Stimulated activated CD4-positive, alpha-beta T cell treated with anti-CD3 and anti-CD28 coated beads, Interleukin-12 subunit alpha, Interleukin-12 subunit beta, amount 100 ng/mL, for 4 hours (primary cell): ENCODE measurements at regions not wholly inside any gene's neighbourhood (a gene's known extent, or its start where the extent isn't known, plus 50 kb on each side); places are given as distances from the start of the nearest gene placed in this dataset.

Experiments used
- DNase-seq: peaks from one replicate; pipeline ENCODE4 v3.0.0-alpha.2; 2020

DNA sequence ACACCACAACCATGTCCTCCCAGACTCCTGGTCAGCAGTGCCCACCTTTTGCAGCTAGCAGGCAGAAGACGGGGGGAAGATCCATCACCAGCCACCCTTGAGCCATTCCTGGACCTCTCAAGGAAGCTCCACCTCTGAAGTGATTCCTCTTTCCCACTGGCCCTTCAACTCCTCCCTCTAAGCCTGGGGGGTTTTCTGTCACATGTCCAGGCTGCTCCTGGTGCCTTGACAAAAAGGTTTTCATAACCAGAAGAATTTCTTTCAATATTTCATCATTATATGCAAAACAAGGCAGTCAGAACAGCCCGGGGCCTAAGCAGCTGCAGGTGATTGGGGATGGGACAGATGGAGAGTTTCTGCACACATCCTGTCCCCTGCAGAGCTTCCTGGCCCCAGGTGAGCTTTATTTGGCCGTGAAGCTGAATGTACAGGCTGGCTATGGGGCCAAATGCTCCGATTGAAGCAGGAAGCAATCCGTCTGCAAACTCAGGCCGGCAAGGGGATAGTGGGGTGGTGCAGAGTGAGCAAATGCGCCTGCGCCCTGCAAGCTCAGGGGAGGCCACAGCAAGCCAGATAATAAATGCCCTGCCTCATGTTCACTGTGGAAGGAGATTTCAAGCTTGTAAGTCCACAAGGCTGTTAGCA lies 173.5 kb downstream of the C5orf15 start:
- no peak for DNase-seq

- DNase-seq = no peak
Observed at GRCh38 chr5:133793756-133794465, 174.5 kb downstream of the C5orf15 start.

DNA sequence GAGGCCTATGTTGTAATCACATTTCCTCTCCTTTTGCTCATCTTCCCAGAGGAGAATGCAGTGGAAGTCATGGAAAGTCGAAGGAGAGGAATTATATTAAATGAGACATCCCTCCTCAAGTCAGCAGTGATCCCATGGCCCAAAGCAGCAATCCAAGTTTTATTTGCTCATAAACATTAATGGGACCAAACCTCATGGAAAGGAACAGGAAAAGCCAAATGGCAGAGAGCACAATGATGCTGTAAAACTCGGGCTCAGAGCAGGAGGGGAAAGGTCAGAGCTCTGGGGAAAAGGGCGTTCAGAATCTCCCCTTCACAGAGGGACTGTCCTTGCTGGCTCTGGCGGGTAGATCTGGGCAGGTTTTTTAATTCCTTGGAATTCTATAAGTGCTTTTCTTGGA lies 175.8 kb downstream of the C5orf15 start:
- no peak for DNase-seq

GRCh38 chr5:133792024-133792423 lies 176.4 kb downstream of the C5orf15 start:
- DNase-seq = no peak

GRCh38 chr5:133790898-133791297 lies 177.5 kb downstream of the C5orf15 start:
- DNase-seq = no peak

DNA sequence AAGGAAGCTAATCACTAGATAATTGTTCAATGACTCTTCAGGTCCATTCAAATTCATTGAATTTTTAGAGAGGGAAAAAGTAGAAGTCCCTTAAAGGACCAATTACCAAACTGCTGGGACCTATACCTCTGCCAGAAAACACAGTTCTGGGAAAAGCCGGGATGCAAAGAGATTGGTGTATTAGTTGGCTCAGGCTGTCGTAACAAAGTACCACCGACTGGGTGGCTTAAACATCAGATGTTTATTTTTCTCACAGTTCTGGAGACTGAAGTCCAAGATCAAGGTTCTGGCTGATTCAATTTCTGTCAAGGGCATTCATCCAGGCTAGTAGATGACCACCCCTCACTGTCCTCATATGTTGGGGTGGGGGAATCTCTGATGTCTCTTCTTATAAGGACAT lies 177.1 kb upstream of the FSTL4 start:
- no peak for DNase-seq

- DNase-seq = no peak
Observed at GRCh38 chr5:133788121-133788520, 175.8 kb upstream of the FSTL4 start.

DNA sequence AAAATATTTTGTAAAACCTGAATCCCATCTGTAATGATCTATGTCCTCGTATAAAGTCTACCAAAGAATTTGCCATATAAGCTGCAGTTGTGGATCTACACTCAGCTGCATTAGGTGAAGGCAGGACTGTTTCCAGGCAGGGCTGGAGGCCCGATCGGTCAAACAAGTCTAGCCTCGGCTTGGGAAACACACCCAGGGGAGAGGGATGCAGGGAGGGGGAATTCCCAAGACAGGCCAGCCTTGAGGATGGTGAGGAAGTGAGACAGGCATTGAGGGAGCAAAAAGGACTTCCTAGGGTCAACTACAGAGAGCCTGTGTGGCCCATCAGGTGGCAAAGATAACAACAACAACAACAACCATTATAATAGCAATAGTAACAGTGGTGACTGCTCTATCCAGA lies 174.1 kb upstream of the FSTL4 start:
- DNase-seq = no peak

DNA sequence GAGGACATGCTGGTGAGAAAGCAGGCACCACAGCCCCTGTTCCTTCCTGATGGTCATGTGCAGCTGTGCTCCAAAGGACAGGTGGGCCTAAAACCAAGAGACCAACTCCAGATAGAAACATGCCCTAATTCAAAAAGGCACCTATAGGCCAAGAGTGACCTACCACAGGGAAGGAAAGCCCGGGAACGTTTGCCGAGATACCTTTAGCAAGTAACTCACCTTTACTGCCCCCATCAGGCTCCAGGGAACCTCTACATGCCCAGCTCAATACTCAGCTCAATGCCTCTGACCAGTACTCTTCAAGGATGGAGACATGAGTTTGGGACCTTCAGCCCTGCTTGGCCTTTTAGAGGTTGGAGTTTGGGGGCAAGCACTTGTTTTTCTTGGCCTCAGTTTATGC lies 172.8 kb upstream of the FSTL4 start:
- DNase-seq = no peak

DNA sequence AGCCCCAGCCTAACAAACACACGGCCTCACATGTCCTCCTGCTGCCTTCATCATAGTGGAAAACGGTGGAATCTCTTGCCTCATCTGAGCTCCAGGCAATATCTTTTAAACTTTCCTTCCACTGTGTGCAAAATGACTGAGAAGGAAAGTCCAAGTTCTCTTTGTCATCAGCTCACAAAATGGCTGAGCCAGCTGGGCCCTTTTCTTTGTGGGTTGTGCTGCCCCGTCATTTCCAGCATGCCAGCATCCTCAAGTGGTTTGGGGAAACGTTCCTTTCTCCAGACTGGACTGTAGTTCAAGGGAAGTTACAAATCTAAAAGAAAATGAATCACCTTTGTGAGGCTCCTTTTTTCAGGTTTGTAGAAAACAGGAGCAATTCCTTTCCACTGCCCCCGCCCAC lies 171.1 kb upstream of the FSTL4 start:
- DNase-seq = no peak

DNA sequence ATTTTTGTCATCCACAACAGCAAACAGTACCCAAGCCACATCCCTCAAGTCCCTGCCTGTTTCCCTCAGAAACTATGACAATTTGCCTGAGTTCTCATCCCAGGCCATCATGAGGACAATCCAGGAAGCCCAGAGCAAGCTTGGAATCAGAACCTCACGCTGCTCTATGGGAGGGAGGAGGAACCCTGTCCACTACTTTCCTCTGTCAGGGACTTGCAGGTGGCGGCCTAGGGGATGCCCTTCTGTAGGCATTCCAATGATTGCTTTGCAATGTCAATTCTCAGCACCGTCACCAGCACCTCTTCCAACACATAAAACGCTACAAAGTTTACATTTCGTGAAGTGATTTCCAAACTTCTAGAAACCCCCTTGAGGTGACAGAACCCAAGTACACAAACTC lies 170.4 kb upstream of the FSTL4 start:
- DNase-seq = no peak

DNA sequence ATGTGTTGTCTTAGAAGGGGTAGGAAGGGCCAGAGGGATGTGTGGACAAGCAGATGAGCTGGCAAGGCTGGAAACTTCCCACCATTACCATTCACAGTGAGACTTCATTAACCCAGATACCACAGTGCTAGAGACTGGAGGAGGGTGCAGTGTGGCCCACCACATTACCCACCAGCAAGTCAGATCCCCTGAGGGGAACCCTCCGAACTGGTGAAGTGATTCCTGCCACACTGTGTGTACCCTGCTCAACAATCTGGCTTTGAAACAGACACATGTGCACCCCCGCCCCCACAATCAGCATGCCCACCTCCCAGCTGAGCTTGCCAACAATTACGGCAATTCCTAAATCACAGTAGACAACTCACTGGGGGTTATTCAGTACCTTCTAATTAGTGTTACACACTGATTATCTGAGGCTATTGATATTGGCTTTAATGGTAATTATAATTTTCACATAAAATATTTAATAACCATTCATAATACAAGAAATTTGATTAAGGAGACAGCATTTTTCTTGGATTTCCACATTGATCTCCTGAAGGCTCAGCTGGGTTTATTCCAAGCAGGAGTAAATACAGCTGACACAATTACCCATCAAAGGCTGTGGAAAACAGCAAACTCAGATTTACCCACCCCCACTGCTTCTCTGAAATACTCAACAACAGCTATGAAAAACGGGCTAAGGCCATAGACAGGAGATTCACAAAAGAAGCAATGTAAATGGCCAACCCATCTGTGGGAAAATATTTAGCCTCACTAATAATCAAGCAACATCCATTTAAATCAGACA lies 169.3 kb upstream of the FSTL4 start:
- no peak for DNase-seq

- DNase-seq = no peak
Observed at GRCh38 chr5:133780619-133781280, 168.4 kb upstream of the FSTL4 start.

GRCh38 chr5:133779828-133780475 lies 167.6 kb upstream of the FSTL4 start:
- no peak for DNase-seq

GRCh38 chr5:133778636-133779035 lies 166.3 kb upstream of the FSTL4 start:
- DNase-seq = no peak

DNA sequence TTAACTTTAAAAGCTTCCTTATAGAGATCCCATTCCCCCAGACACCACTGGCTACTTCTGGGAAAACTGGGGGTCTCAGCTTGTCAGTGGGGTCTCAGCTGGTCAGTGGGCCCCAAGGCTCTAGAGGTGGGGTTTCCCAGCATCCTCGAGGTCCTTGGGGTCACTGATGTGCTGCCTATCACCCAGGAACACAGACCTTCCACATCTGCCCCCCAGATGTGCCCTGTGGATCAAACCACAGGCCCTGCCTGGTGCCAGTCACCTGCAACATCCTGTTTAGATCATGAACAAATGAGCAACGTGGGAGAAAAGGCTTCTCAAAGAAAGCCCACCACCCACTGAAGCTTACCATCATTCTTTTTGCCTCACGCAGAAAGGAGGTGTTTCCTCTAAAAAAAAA lies 165.6 kb upstream of the FSTL4 start:
- no peak for DNase-seq

DNA sequence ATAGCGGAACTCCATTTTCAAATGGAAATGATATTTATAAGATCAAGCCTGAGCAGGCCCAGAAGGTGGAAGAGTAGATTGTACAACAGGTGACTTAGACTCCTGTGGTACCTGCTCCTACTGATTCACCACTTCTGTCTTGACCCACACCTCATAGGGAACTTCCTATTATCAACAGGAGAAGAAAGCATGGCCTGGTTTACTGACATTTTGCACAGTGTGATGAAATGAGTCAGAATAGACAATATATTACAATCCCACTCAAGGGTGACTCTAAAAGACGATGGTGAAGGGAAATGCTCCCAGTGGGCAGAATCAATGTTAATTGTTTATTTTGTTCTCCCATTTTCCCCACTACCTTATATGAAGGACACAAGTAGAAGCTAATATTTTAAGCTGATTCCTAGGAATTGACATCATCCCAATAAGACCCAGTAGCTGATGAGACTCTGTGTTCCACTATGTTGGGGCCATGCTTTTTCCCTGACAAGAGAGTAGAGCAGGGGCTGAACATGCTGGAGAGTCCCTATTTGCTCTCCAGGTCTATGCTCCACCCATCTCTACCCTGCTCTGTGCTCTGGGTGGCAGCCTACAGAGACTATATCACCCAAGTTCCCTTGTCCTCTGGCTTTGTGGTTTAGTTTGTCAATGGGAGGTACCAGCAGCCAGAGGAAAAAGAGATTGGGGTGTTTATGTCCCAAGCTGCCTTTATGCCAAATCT lies 163.4 kb upstream of the FSTL4 start:
- no peak for DNase-seq

DNA sequence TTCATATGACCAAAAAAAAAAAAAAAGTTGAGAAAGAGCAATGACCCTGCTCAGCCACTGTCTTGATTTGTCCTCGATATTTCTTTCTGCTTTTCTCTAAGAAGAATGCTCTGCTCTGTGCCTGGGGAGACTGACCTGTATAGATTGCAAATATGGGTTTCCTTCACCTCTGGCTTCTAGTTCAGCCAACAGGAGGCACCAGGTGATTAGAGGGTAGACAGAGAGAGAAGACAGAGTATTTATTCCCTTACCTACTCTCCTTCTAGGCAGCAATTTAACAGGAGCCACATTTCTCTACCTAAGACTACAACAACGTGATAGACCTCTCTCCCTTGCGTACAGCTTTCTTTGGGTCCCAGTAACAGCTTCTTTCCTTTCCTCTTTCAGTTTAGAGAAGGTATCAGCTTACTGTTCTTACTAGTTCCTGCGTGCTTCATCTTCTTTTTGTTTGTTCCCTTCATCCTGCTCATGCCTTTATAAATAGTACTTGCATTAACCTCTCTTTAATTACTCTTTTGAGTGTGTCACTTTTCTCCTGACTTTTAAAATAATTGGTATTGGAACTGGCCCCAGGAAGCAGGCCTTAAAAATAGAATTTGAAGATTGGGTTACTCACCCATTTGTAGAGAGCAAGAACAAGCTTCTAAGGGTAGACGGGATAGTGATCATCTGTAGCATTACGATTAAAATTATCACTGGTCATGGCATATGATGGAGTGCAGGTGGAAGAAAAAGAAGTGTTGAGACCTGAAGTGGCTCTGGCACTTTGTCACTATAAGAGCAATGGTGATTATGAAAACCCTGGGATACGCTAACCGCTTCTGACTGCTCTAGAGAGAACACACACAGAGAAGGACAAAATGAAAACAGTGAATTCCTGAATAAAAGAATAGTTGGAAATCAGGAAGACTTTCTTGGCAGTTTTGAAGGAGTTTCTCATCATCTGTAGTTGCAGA lies 161.2 kb upstream of the FSTL4 start:
- no peak for DNase-seq

- DNase-seq = no peak
Observed at GRCh38 chr5:133769842-133770241, 157.5 kb upstream of the FSTL4 start.

DNA sequence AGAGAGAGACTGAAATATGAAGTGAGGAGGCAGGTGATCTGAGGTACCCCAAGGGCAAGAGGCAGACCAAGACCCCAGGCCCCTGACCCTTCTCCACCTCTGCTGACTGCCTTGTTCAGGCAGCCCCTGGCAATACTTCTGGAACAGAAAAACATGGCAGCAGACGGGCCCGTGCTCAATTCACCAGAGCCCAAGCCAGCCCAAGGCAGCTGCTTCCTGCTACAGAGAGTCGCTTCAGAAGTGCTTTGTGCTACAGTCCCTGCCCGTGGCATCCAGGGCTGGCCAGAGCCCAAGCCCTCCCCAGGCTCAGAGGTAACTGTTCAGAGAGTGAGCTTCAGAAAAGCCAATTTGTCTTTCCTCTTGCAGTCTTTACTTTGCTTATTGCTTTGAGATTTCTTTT lies 151.4 kb upstream of the FSTL4 start:
- no peak for DNase-seq

DNA sequence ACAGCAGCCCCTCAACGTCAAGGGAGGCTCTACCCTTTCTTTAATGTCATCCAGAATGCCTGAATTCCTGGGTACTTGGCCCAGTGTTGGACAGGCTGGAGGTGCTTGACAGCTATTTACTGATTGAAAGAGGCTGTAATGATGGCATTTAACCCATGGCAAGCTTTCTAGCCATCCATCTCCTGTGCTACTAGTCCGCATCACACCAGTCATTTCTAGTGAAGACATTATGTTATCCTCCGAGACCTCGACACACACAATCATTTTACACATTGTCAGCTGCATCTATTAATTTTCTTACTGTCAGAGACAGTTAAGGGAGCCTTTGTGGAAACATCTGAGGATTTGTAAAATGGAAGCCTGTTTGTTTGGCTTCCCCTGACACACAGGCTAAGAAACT lies 149.3 kb upstream of the FSTL4 start:
- no peak for DNase-seq
